Superior temporal gyrus (tissue), 1 donor: ENCODE measurements at regions not wholly inside any gene's neighbourhood (a gene's known extent, or its start where the extent isn't known, plus 50 kb on each side); places are given as distances from the start of the nearest gene placed in this dataset.

Source experiments
- DNase-seq: peaks from one replicate; pipeline ENCODE4 v3.0.0-alpha.2; 2016; ENCODE audit errors: extremely low spot score

GRCh38 chr10:21173802-21174714 is 276.9 kb upstream of the NEBL start:
- DNase-seq: peak; percentile 22

GRCh38 chr10:21172930-21173801 is 276.1 kb upstream of the NEBL start:
- no peak for DNase-seq

GRCh38 chr10:21172542-21172929 is 275.4 kb upstream of the NEBL start:
- peak; percentile 50 for DNase-seq

GRCh38 chr10:21171936-21172541 is 274.9 kb upstream of the NEBL start:
- peak; percentile 20 for DNase-seq

- DNase-seq: no peak
Observed at GRCh38 chr10:21171197-21171935, 274.3 kb upstream of the NEBL start.

- DNase-seq: no peak
Observed at GRCh38 chr10:21170216-21170615, 273.1 kb upstream of the NEBL start.

- DNase-seq: no peak
Observed at GRCh38 chr10:21169271-21169670, 272.2 kb upstream of the NEBL start.

GRCh38 chr10:21167288-21168010 is 270.3 kb upstream of the NEBL start:
- no peak for DNase-seq

GRCh38 chr10:21166557-21167287 is 269.6 kb upstream of the NEBL start:
- no peak for DNase-seq

- DNase-seq: no peak
Observed at GRCh38 chr10:21165489-21165888, 268.4 kb upstream of the NEBL start.

GRCh38 chr10:21164687-21165086 is 267.6 kb upstream of the NEBL start:
- no peak for DNase-seq

GRCh38 chr10:21162948-21163347 is 265.8 kb upstream of the NEBL start:
- no peak for DNase-seq

- DNase-seq: no peak
Observed at GRCh38 chr10:21161647-21162046, 264.5 kb upstream of the NEBL start.

- no peak for DNase-seq
Observed at GRCh38 chr10:21161090-21161625, 264.0 kb upstream of the NEBL start.

- no peak for DNase-seq
Observed at GRCh38 chr10:21160116-21160515, 263.0 kb upstream of the NEBL start.

- DNase-seq: no peak
Observed at GRCh38 chr10:21159669-21160068, 262.6 kb upstream of the NEBL start.

GRCh38 chr10:21158301-21158700 is 261.2 kb upstream of the NEBL start:
- no peak for DNase-seq

- DNase-seq: no peak
Observed at GRCh38 chr10:21157664-21158063, 260.6 kb upstream of the NEBL start.

- DNase-seq: peak; percentile 21
Observed at GRCh38 chr10:21150166-21150565, 253.1 kb upstream of the NEBL start.

GRCh38 chr10:21146436-21146789 is 249.3 kb upstream of the NEBL start:
- peak; percentile 35 for DNase-seq
